ENCODE measurements at regions not wholly inside any gene's neighbourhood (a gene's known extent, or its start where the extent isn't known, plus 50 kb on each side); places are given as distances from the start of the nearest gene placed in this dataset.

GRCh38 chr11:129686269-129686668 is 129.4 kb upstream of the TMEM45B start:
- TF ChIP-seq CHD2 (IDR thresholded peaks at IDR 0.05; ENCODE audit: low read length, partially characterized antibody) (no peak), ATOH8 (CRISPR knock-in tag; IDR thresholded peaks at IDR 0.05; ENCODE audit: low read depth) (no peak), ZNF302 (CRISPR knock-in tag; IDR thresholded peaks at IDR 0.05) (no peak), MAX (IDR thresholded peaks at IDR 0.05) (no peak), MAFK (IDR thresholded peaks at IDR 0.05; ENCODE audit: partially characterized antibody) (no peak), MYC (IDR thresholded peaks at IDR 0.05; ENCODE audit: borderline replicate concordance, low read length) (no peak), HDAC2 (IDR thresholded peaks at IDR 0.05) (no peak), EP300 (IDR thresholded peaks at IDR 0.05) (no peak)

All from A549 (cell line).